Activated CD4-positive, alpha-beta T cell treated with anti-CD3 and anti-CD28 coated beads, Interleukin-2, amount 10 ng/mL, durations not matched to agents 7 days and 5 days (primary cell): ENCODE measurements at regions not wholly inside any gene's neighbourhood (a gene's known extent, or its start where the extent isn't known, plus 50 kb on each side); places are given as distances from the start of the nearest gene placed in this dataset.
"Not testable (repeated sequence)": the region's sequence is repeated elsewhere in the genome, so short reads cannot be mapped to it uniquely, and the experiment has no call there.

Source experiments
- CTCF ChIA-PET: fragments of 350-600 bp; sonication (Branson Sonifier 250); formaldehyde crosslinking; loops from one replicate; lab custom pipeline; 2021; ENCODE audit warnings: antibody characterized with exemption; lab: Charles Lee
- POLR2A ChIA-PET: fragments of 350-600 bp; sonication (Branson Sonifier 250); formaldehyde crosslinking; loops from one replicate; lab custom pipeline; 2021; ENCODE audit warnings: antibody characterized with exemption; lab: Charles Lee
- DNase-seq: peaks from one replicate; pipeline ENCODE4 v3.0.0-alpha.2; 2020
- H3K27ac Mint-ChIP-seq: one replicate; pipeline ENCODE4 v1.8.0; 2021; ENCODE audit warnings: mild to moderate bottlenecking, moderate library complexity, mixed read lengths
- H3K27me3 Mint-ChIP-seq: one replicate; pipeline ENCODE4 v1.8.0; 2021; ENCODE audit warnings: mixed read lengths
- H3K36me3 Mint-ChIP-seq: one replicate; pipeline ENCODE4 v1.8.0; 2021; ENCODE audit warnings: low read depth, mixed read lengths
- H3K4me1 Mint-ChIP-seq: one replicate; pipeline ENCODE4 v1.8.0; 2021; ENCODE audit warnings: mixed read lengths
- H3K4me3 Mint-ChIP-seq: one replicate; pipeline ENCODE4 v1.8.0; 2021; ENCODE audit warnings: mild to moderate bottlenecking, moderate library complexity, mixed read lengths
- H3K9me3 Mint-ChIP-seq: one replicate; pipeline ENCODE4 v1.8.0; 2021; ENCODE audit warnings: mixed read lengths

GRCh38 chr1:188706742-188707141 lies 1770.9 kb downstream of the BRINP3 start:
- Mint-ChIP-seq H3K4me1 (no peaks in the 10 kb centered on the region), H3K27ac (no peak overlapping the region), H3K27me3 (no peaks in the 10 kb centered on the region), H3K4me3 (no peak overlapping the region), H3K9me3 (peaks cover 6% of the 10 kb centered on the region), H3K36me3 (no peaks in the 10 kb centered on the region)
- ChIA-PET CTCF (no interaction called here), POLR2A (no interaction called here)
- no peak for DNase-seq

GRCh38 chr1:188708795-188709535 lies 1768.7 kb downstream of the BRINP3 start:
- CTCF ChIA-PET: no interaction called here
- DNase-seq: no peak
- H3K4me3 Mint-ChIP-seq: no peak overlapping the region
- no peaks in the 10 kb centered on the region for H3K36me3 Mint-ChIP-seq
- no peaks in the 10 kb centered on the region for H3K27me3 Mint-ChIP-seq
- H3K9me3 Mint-ChIP-seq: peaks cover 2% of the 10 kb centered on the region
- POLR2A ChIA-PET: no interaction called here
- no peak overlapping the region for H3K27ac Mint-ChIP-seq
- no peaks in the 10 kb centered on the region for H3K4me1 Mint-ChIP-seq

GRCh38 chr1:188715566-188715965 lies 1762.1 kb downstream of the BRINP3 start:
- POLR2A ChIA-PET: no interaction called here
- Mint-ChIP-seq H3K27ac (no peak overlapping the region), H3K9me3 (no peaks in the 10 kb centered on the region), H3K36me3 (no peaks in the 10 kb centered on the region), H3K27me3 (no peaks in the 10 kb centered on the region), H3K4me3 (no peak overlapping the region), H3K4me1 (no peaks in the 10 kb centered on the region)
- CTCF ChIA-PET: no interaction called here
- no peak for DNase-seq

GRCh38 chr1:188719735-188720134 lies 1757.9 kb downstream of the BRINP3 start:
- H3K27ac Mint-ChIP-seq: no peak overlapping the region
- no peaks in the 10 kb centered on the region for H3K36me3 Mint-ChIP-seq
- no peaks in the 10 kb centered on the region for H3K9me3 Mint-ChIP-seq
- no peak overlapping the region for H3K4me3 Mint-ChIP-seq
- no peak for DNase-seq
- CTCF ChIA-PET: no interaction called here
- no peaks in the 10 kb centered on the region for H3K4me1 Mint-ChIP-seq
- POLR2A ChIA-PET: no interaction called here
- no peaks in the 10 kb centered on the region for H3K27me3 Mint-ChIP-seq

- Mint-ChIP-seq H3K27ac (no peak overlapping the region), H3K36me3 (no peaks in the 10 kb centered on the region), H3K9me3 (no peaks in the 10 kb centered on the region), H3K4me3 (no peak overlapping the region), H3K27me3 (no peaks in the 10 kb centered on the region), H3K4me1 (no peaks in the 10 kb centered on the region)
- CTCF ChIA-PET: no interaction called here
- no peak for DNase-seq
- POLR2A ChIA-PET: no interaction called here
These were observed 1754.2 kb downstream of the BRINP3 start for GRCh38 chr1:188723332-188724020.

- Mint-ChIP-seq H3K27ac (no peak overlapping the region), H3K36me3 (no peaks in the 10 kb centered on the region), H3K4me1 (no peaks in the 10 kb centered on the region), H3K9me3 (peaks cover 7% of the 10 kb centered on the region), H3K4me3 (no peak overlapping the region), H3K27me3 (no peaks in the 10 kb centered on the region)
- CTCF ChIA-PET: no interaction called here
- POLR2A ChIA-PET: no interaction called here
- DNase-seq: no peak
These were observed 1748.6 kb downstream of the BRINP3 start for GRCh38 chr1:188729039-188729438.

- no peaks in the 10 kb centered on the region for H3K4me1 Mint-ChIP-seq
- ChIA-PET CTCF (no interaction called here), POLR2A (no interaction called here)
- no peaks in the 10 kb centered on the region for H3K27me3 Mint-ChIP-seq
- H3K36me3 Mint-ChIP-seq: no peaks in the 10 kb centered on the region
- H3K4me3 Mint-ChIP-seq: no peak overlapping the region
- no peak overlapping the region for H3K27ac Mint-ChIP-seq
- DNase-seq: no peak
- H3K9me3 Mint-ChIP-seq: peaks cover 7% of the 10 kb centered on the region
These were observed 1742.1 kb downstream of the BRINP3 start for GRCh38 chr1:188735567-188735966.

GRCh38 chr1:188749275-188749674 lies 1728.4 kb downstream of the BRINP3 start:
- H3K4me3 Mint-ChIP-seq, POLR2A ChIA-PET, DNase-seq, CTCF ChIA-PET, H3K36me3 Mint-ChIP-seq, H3K9me3 Mint-ChIP-seq, H3K4me1 Mint-ChIP-seq, H3K27me3 Mint-ChIP-seq, H3K27ac Mint-ChIP-seq: not testable (repeated sequence)

GRCh38 chr1:188752027-188752426 lies 1725.6 kb downstream of the BRINP3 start:
- CTCF ChIA-PET, H3K4me1 Mint-ChIP-seq, H3K27me3 Mint-ChIP-seq, H3K4me3 Mint-ChIP-seq, DNase-seq, H3K27ac Mint-ChIP-seq, H3K36me3 Mint-ChIP-seq, H3K9me3 Mint-ChIP-seq, POLR2A ChIA-PET: not testable (repeated sequence)

- H3K27me3 Mint-ChIP-seq, DNase-seq, H3K27ac Mint-ChIP-seq, CTCF ChIA-PET, H3K9me3 Mint-ChIP-seq, POLR2A ChIA-PET, H3K36me3 Mint-ChIP-seq, H3K4me1 Mint-ChIP-seq, H3K4me3 Mint-ChIP-seq: not testable (repeated sequence)
These were observed 1719.9 kb downstream of the BRINP3 start for GRCh38 chr1:188757747-188758146.

GRCh38 chr1:188761226-188761625 lies 1716.4 kb downstream of the BRINP3 start:
- H3K4me3 Mint-ChIP-seq: no peak overlapping the region
- H3K27ac Mint-ChIP-seq: no peak overlapping the region
- H3K36me3 Mint-ChIP-seq: no peaks in the 10 kb centered on the region
- ChIA-PET CTCF (no interaction called here), POLR2A (no interaction called here)
- no peak for DNase-seq
- H3K27me3 Mint-ChIP-seq: no peaks in the 10 kb centered on the region
- no peaks in the 10 kb centered on the region for H3K4me1 Mint-ChIP-seq
- H3K9me3 Mint-ChIP-seq: peaks cover 3% of the 10 kb centered on the region

- POLR2A ChIA-PET: no interaction called here
- Mint-ChIP-seq H3K27ac (no peak overlapping the region), H3K9me3 (peaks cover 5% of the 10 kb centered on the region), H3K4me3 (no peak overlapping the region), H3K4me1 (no peaks in the 10 kb centered on the region), H3K36me3 (no peaks in the 10 kb centered on the region), H3K27me3 (no peaks in the 10 kb centered on the region)
- no peak for DNase-seq
- CTCF ChIA-PET: no interaction called here
These were observed 1715.4 kb downstream of the BRINP3 start for GRCh38 chr1:188762166-188762743.

- Mint-ChIP-seq H3K4me1 (no peaks in the 10 kb centered on the region), H3K27me3 (no peaks in the 10 kb centered on the region), H3K4me3 (no peak overlapping the region), H3K27ac (no peak overlapping the region), H3K9me3 (peaks cover 5% of the 10 kb centered on the region), H3K36me3 (no peaks in the 10 kb centered on the region)
- ChIA-PET CTCF (no interaction called here), POLR2A (no interaction called here)
- DNase-seq: no peak
These were observed 1714.1 kb downstream of the BRINP3 start for GRCh38 chr1:188763541-188763940.
